SK-N-MC (cell line): ENCODE measurements at regions not wholly inside any gene's neighbourhood (a gene's known extent, or its start where the extent isn't known, plus 50 kb on each side); places are given as distances from the start of the nearest gene placed in this dataset.

ENCODE experiments used
- DNase-seq: peaks from one replicate; pipeline ENCODE4 v3.0.0-alpha.2; 2011; ENCODE audit warnings: low read depth, low spot score
- H3K27ac ChIP-seq: fragments of 200-600 bp; sonication (generic); 2 replicates; pipeline ENCODE4 v1.5.1; 2016; ENCODE audit warnings: mixed run types
- H3K36me3 ChIP-seq: fragments of 200-600 bp; sonication (generic); 2 replicates; pipeline ENCODE4 v1.6.1; 2017; ENCODE audit warnings: antibody characterized with exemption, low read length, mixed read lengths; ENCODE audit not compliant: insufficient read depth
- H3K4me3 ChIP-seq: fragments of 200-600 bp; sonication (generic); 2 replicates; pipeline ENCODE4 v1.5.1; 2016
- H3K9ac ChIP-seq: fragments of 200-600 bp; sonication (generic); 2 replicates; pipeline ENCODE4 v1.8.0; 2017; ENCODE audit warnings: mixed run types, mixed read lengths; ENCODE audit not compliant: insufficient read length
- H3K9me3 ChIP-seq: fragments of 200-600 bp; sonication (generic); 2 replicates; pipeline ENCODE4 v1.6.1; 2017; ENCODE audit warnings: low read depth, mild to moderate bottlenecking, antibody characterized with exemption, low read length, moderate library complexity, mixed read lengths
- EZH2 ChIP-seq: fragments of 200-600 bp; sonication (generic); IDR thresholded peaks from one replicate; pipeline ENCODE4 v1.6.1; 2017; ENCODE audit warnings: antibody characterized with exemption
- FOXP2 ChIP-seq: optimal IDR thresholded peaks from 2 replicates; pipeline ENCODE3; 2011; ENCODE audit warnings: mild to moderate bottlenecking, moderate library complexity; ENCODE audit not compliant: insufficient read depth; ENCODE audit errors: extremely low read length, control extremely low read depth
- POLR2AphosphoS5 ChIP-seq: IDR thresholded peaks from 2 replicates; pipeline ENCODE4 v1.6.1; 2012; ENCODE audit warnings: mild to moderate bottlenecking, low read depth, low read length, borderline replicate concordance

DNA sequence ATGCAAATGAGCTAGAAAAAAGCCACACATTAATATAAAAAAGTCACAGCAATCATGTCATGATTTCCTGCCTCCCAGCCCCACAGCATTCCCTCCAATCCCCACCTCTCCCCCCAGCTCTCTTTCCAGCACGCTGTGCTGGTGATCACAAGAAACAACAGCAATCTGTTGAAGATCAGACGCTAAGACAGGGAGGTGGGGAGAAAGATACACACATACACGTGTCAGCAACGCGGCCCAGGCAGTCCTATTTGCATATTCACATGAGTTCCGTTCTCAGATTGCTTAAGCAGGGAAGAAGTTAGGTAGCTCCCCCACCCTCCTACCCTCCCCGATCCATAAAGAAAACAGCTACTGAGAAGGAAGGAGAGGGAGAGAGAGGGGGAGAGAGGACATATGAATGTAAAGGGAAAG, 405.5 kb upstream of the PSMD7 start:
- Histone ChIP-seq H3K9ac (peak overlapping the region; percentile 57), H3K9me3 (no peaks in the 10 kb centered on the region), H3K4me3 (peak overlapping the region; percentile 65), H3K36me3 (no peaks in the 10 kb centered on the region), H3K27ac (no peak overlapping the region)
- TF ChIP-seq POLR2AphosphoS5 (no peak), EZH2 (no peak)
- no peak for DNase-seq

DNA sequence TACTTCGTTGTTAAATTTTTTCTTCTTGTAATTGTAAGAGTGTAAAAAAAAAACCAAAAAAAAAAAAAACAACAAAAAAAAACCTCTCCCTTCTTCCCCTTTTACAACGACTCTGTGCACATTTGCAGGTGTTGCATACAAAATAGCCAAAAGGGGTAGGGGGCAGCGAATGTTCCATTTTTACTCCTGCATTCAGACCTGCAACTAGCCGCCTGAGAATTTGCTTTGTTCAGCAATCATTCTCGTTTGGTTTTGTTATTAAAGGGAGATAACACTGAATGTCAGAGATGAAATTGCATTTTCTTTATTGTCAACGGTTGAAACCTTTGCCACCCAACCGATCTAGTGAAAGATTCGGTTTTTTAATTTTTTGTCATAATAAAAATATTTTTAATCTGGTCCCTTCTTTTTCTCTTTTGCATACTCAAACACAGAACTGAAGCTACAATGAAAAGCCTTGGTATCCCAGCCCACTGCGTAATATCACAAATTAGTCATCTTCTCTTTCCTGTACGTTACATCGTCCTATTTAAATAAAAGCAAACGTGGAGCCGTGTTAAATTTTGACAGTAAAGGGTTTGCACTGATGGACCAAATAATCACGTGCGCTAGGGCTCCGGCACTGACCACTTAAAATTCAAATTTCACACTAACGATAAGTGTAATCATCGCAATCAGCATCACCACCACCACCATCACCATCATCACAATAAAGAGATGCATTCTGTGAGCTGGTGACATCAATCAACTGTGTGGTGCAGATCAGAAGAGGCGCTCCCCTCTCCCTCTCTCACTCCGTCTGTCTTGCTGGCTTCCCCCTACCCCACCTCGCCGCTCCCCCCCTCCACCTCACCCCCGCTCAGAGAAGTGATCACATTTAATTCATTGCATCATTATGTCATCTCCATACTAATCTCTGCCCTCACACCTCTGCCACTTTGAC, 406.2 kb upstream of the PSMD7 start:
- no peak for DNase-seq
- Histone ChIP-seq H3K4me3 (no peak overlapping the region; the same call in 1 of the 2 replicates), H3K36me3 (no peaks in the 10 kb centered on the region), H3K9me3 (no peaks in the 10 kb centered on the region), H3K27ac (no peak overlapping the region), H3K9ac (no peak overlapping the region)
- TF ChIP-seq POLR2AphosphoS5 = no peak
- TF ChIP-seq FOXP2 = no peak
- TF ChIP-seq EZH2 = no peak

DNA sequence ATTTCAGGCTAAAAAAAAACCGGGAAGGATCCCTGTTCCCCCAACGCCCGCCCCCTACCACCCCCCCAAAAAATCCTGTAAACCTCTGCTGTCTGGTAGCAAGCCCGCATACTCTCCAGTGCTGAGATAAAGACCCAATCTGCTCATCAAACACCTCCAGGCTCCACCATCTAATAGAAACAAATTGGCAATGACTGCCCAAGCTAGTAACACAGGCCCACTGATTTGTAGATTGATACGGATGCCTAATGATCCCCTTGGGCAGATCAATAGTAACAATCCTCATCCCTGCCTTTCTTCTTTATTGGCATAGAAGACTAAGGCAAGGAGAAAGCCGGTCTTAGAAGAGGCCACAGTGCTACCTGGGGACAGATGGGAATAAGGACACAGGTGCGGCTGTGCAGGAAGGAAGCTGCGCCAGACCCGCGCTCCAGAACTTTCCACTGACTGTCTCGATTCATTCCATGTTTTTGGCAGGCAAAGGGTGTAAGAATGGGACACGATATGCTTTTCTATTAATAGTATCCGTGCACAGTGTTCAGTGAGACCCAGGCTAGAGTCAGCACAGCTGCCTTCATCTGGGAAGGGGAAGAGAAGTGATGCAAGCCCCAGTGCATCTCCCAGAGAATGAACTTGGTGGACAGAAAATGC, 407.6 kb upstream of the PSMD7 start:
- no peak overlapping the region for H3K9ac ChIP-seq
- H3K9me3 ChIP-seq = no peaks in the 10 kb centered on the region
- TF ChIP-seq EZH2 = no peak
- no peak for TF ChIP-seq FOXP2
- no peak for TF ChIP-seq POLR2AphosphoS5
- H3K4me3 ChIP-seq = no peak overlapping the region
- no peak overlapping the region for H3K27ac ChIP-seq
- DNase-seq = no peak
- no peaks in the 10 kb centered on the region for H3K36me3 ChIP-seq

DNA sequence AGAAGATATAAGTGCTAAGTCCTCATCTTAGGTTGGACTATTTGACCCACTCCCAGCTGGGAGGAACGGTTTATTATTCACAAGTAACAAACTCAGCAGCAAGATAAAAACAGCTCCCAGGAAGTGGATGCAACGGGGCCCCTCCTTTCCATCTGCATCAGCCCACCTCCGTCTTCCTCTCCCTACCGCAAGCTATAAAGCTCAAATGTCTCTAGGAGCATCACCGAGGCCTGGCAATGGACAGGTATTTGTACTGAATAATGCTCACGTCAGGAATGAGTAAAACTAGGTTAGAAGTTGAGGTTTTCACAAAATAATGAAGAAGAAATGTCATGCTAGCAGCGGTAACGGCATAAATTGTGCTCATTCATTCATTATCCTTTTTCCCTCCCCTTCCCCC, 408.7 kb upstream of the PSMD7 start:
- H3K4me3 ChIP-seq = no peak overlapping the region
- TF ChIP-seq POLR2AphosphoS5 = no peak
- TF ChIP-seq EZH2 = no peak
- no peak for TF ChIP-seq FOXP2
- no peak for DNase-seq
- H3K9me3 ChIP-seq = no peaks in the 10 kb centered on the region
- no peak overlapping the region for H3K27ac ChIP-seq
- no peaks in the 10 kb centered on the region for H3K36me3 ChIP-seq
- no peak overlapping the region for H3K9ac ChIP-seq

DNA sequence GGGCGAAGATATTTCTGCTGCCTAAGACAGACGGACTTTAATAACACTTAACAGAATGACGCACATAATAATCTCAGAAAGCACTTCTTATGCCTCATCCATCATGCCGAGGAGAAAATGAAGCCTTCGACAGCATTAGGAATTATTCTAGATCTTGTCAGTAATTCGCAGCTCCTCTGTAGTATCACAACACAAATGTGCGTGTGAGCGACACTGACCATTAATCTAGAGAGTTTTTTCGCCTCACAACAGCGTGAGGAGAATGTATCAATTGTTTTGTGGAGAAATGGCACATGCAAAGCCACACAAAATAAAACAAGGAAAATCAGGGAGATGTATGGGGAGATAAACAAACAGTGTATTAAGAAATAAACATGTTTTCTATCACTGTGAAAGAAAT, 410.2 kb upstream of the PSMD7 start:
- no peak overlapping the region for H3K9ac ChIP-seq
- TF ChIP-seq EZH2 (no peak), POLR2AphosphoS5 (no peak), FOXP2 (no peak)
- no peak overlapping the region for H3K27ac ChIP-seq
- no peak overlapping the region for H3K4me3 ChIP-seq
- no peaks in the 10 kb centered on the region for H3K36me3 ChIP-seq
- DNase-seq = no peak
- no peaks in the 10 kb centered on the region for H3K9me3 ChIP-seq

DNA sequence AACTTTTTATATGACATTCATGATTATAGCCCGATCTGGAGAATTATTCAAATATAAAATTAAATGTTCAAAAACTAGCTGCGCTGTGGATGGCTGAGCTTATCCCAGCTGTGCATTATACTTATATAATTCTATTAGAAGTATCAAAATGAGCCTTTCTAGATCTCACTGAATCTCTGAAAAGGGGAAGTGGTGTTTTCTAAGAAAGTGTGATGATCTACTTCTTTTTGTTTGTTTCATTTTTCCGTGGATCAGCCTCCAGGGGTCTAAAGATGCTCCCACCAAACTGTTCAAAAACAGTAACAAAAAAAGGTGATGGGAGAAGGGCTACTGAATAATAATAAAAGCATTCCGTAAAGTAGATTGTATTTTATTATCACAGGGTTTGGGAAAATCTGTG, 411.3 kb upstream of the PSMD7 start:
- Histone ChIP-seq H3K9me3 (no peaks in the 10 kb centered on the region), H3K4me3 (no peak overlapping the region)

DNA sequence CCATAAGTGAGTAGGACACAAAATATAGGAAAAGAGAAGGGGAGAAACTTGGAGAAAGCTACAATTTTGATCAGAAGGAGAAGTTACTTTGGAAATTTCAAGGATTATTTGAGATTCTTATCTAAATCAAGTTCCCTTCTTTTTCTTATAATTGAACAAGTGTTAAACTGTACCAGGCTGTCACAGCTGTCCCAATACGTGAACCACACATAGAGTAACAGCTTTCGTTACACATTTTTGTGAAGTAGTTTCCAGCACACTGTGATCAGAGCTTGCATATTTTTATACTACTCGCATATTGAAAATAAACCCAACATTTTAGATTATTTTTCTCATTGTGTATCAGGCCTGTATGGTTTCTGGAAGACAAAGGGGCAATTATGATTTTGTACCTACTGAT, 412.8 kb upstream of the PSMD7 start:
- no peaks in the 10 kb centered on the region for H3K36me3 ChIP-seq
- no peak overlapping the region for H3K27ac ChIP-seq
- no peak overlapping the region for H3K9ac ChIP-seq
- TF ChIP-seq EZH2 (no peak), FOXP2 (no peak)
- no peak for DNase-seq
- no peaks in the 10 kb centered on the region for H3K9me3 ChIP-seq
- no peak overlapping the region for H3K4me3 ChIP-seq

More for the DNA sequence above, 411.3 kb upstream of the PSMD7 start:
- no peak overlapping the region for H3K27ac ChIP-seq
- TF ChIP-seq EZH2 = no peak
- no peak for TF ChIP-seq POLR2AphosphoS5
- no peak for TF ChIP-seq FOXP2
- H3K9ac ChIP-seq = no peak overlapping the region
- H3K36me3 ChIP-seq = no peaks in the 10 kb centered on the region
- DNase-seq = no peak

DNA sequence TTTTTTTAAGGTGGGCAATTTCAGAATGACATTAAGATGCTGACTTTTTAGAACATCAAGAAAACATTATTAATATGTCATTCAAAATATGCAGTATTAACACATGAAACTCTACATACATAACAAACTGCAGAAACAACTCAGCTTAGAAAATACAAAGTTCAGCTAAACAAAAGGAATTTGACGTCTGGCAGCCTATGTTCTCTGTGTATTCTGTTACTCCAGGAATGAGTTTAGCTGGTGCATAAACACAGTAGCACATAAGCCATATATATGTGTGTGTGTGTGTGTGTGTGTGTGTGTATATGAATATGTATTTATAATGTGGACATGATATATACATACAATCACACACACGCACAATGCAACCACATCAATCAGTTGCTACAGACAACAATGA, 413.5 kb upstream of the PSMD7 start:
- H3K36me3 ChIP-seq = no peaks in the 10 kb centered on the region
- DNase-seq = no peak
- no peaks in the 10 kb centered on the region for H3K9me3 ChIP-seq
- no peak overlapping the region for H3K4me3 ChIP-seq
- TF ChIP-seq POLR2AphosphoS5 = no peak
- TF ChIP-seq EZH2 = no peak
- no peak for TF ChIP-seq FOXP2
- no peak overlapping the region for H3K9ac ChIP-seq
- no peak overlapping the region for H3K27ac ChIP-seq

DNA sequence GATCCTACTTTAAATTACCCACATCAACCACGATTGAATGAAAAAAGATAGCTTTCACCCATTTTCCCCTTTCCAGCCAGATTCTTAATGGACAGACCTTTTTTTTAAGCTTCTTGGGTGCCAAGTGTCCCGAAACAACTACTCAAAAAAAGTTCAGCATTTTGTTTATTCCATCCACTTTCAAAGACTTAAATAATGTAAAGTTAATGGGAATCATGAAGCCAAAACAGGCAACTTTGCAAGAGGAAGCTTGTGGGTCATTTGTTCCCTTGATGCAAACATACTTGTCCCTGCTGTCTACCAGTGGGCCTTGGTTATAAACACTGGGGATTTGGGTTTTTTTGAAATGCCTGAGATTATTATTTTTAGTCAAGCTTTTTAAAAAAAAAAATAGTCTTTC, 414.0 kb upstream of the PSMD7 start:
- no peak overlapping the region for H3K4me3 ChIP-seq
- H3K36me3 ChIP-seq = no peaks in the 10 kb centered on the region
- H3K9ac ChIP-seq = no peak overlapping the region
- no peak overlapping the region for H3K27ac ChIP-seq
- H3K9me3 ChIP-seq = no peaks in the 10 kb centered on the region
- DNase-seq = no peak
- no peak for TF ChIP-seq FOXP2
- TF ChIP-seq POLR2AphosphoS5 = no peak
- TF ChIP-seq EZH2 = no peak
